Immature natural killer cell (primary cell): ENCODE measurements at regions not wholly inside any gene's neighbourhood (a gene's known extent, or its start where the extent isn't known, plus 50 kb on each side); places are given as distances from the start of the nearest gene placed in this dataset.

ENCODE experiments used
- DNase-seq, 3 donors: peaks; one replicate each; pipeline ENCODE4 v3.0.0; 2022; ENCODE audit warnings: mixed read lengths in 1 of 3
- H3K27ac Mint-ChIP-seq, 6 donors: one replicate each; pipeline ENCODE4 v1.8.0; 2020; ENCODE audit warnings: mixed read lengths in 6 of 6, mild to moderate bottlenecking in 5 of 6, inconsistent platforms in 4 of 6, moderate library complexity in 3 of 6
- H3K27me3 Mint-ChIP-seq, 3 donors: one replicate each; pipeline ENCODE4 v1.8.0; 2020 to 2021; ENCODE audit warnings: low read depth in 3 of 3, mild to moderate bottlenecking in 3 of 3, mixed read lengths in 3 of 3, moderate library complexity in 3 of 3, inconsistent platforms in 1 of 3
- H3K36me3 Mint-ChIP-seq, 3 donors: one replicate each; pipeline ENCODE4 v1.8.0; 2020; ENCODE audit warnings: mixed read lengths in 3 of 3, inconsistent platforms in 2 of 3, mild to moderate bottlenecking in 2 of 3
- H3K4me1 Mint-ChIP-seq, 2 donors: one replicate each; pipeline ENCODE4 v1.8.0; 2020; ENCODE audit warnings: inconsistent platforms in 2 of 2, mild to moderate bottlenecking in 2 of 2, mixed read lengths in 2 of 2, moderate library complexity in 1 of 2
- H3K4me3 Mint-ChIP-seq, 5 donors: one replicate each; pipeline ENCODE4 v1.8.0; 2020; ENCODE audit warnings: mild to moderate bottlenecking in 5 of 5, mixed read lengths in 5 of 5, inconsistent platforms in 3 of 5, moderate library complexity in 3 of 5
- H3K9me3 Mint-ChIP-seq, 6 donors: one replicate each; pipeline ENCODE4 v1.8.0; 2020; ENCODE audit warnings: mild to moderate bottlenecking in 6 of 6, mixed read lengths in 6 of 6, inconsistent platforms in 4 of 6, moderate library complexity in 3 of 6

- no peaks in the 10 kb centered on the region for H3K4me1 Mint-ChIP-seq
- no peak overlapping the region for H3K4me3 Mint-ChIP-seq
- no peak for DNase-seq
- H3K27me3 Mint-ChIP-seq, result peaks cover 5 to 12% (median 5%) of the 10 kb centered on the region in 3 donors
- no peaks in the 10 kb centered on the region for H3K36me3 Mint-ChIP-seq
- H3K27ac Mint-ChIP-seq, result no peak overlapping the region
- peaks cover 0 to 6% (median 0%) of the 10 kb centered on the region in 6 donors for H3K9me3 Mint-ChIP-seq
Observed at GRCh38 chr9:1713841-1714240, 301.3 kb upstream of the SMARCA2 start.

- no peak overlapping the region for H3K4me3 Mint-ChIP-seq
- H3K36me3 Mint-ChIP-seq, result no peaks in the 10 kb centered on the region
- H3K9me3 Mint-ChIP-seq, result peaks cover 0 to 6% (median 0%) of the 10 kb centered on the region in 6 donors
- H3K27ac Mint-ChIP-seq, result no peak overlapping the region
- DNase-seq, result no peak
- peaks cover 3 to 11% (median 5%) of the 10 kb centered on the region in 3 donors for H3K27me3 Mint-ChIP-seq
- H3K4me1 Mint-ChIP-seq, result no peaks in the 10 kb centered on the region
Observed at GRCh38 chr9:1717882-1718281, 297.3 kb upstream of the SMARCA2 start.

GRCh38 chr9:1718836-1719235, 296.3 kb upstream of the SMARCA2 start:
- no peak for DNase-seq
- no peak overlapping the region for H3K4me3 Mint-ChIP-seq
- no peaks in the 10 kb centered on the region for H3K4me1 Mint-ChIP-seq
- no peaks in the 10 kb centered on the region for H3K36me3 Mint-ChIP-seq
- H3K9me3 Mint-ChIP-seq, result peaks cover 0 to 6% (median 0%) of the 10 kb centered on the region in 6 donors
- peaks cover 4 to 13% (median 7%) of the 10 kb centered on the region in 3 donors for H3K27me3 Mint-ChIP-seq
- H3K27ac Mint-ChIP-seq, result no peak overlapping the region

GRCh38 chr9:1721196-1721595, 294.0 kb upstream of the SMARCA2 start:
- Mint-ChIP-seq H3K27ac (no peak overlapping the region), H3K27me3 (peaks cover 1 to 13% (median 5%) of the 10 kb centered on the region in 3 donors), H3K4me1 (no peaks in the 10 kb centered on the region), H3K36me3 (no peaks in the 10 kb centered on the region), H3K9me3 (peaks cover 0 to 1% (median 0%) of the 10 kb centered on the region in 6 donors), H3K4me3 (no peak overlapping the region)
- no peak for DNase-seq

GRCh38 chr9:1722404-1722803, 292.7 kb upstream of the SMARCA2 start:
- DNase-seq, result no peak
- Mint-ChIP-seq H3K9me3 (peaks cover 0 to 1% (median 0%) of the 10 kb centered on the region in 6 donors), H3K27ac (no peak overlapping the region), H3K4me3 (no peak overlapping the region), H3K4me1 (no peaks in the 10 kb centered on the region), H3K36me3 (no peaks in the 10 kb centered on the region), H3K27me3 (peaks cover 2 to 13% (median 5%) of the 10 kb centered on the region in 3 donors)

- Mint-ChIP-seq H3K36me3 (no peaks in the 10 kb centered on the region), H3K4me1 (no peaks in the 10 kb centered on the region), H3K9me3 (peaks cover 0 to 1% (median 0%) of the 10 kb centered on the region in 6 donors), H3K27me3 (peaks cover 3 to 15% (median 8%) of the 10 kb centered on the region in 3 donors), H3K27ac (no peak overlapping the region), H3K4me3 (no peak overlapping the region)
- DNase-seq, result no peak
Observed at GRCh38 chr9:1723522-1724015, 291.6 kb upstream of the SMARCA2 start.

- H3K9me3 Mint-ChIP-seq, result peaks cover 0 to 2% (median 0%) of the 10 kb centered on the region in 6 donors
- no peaks in the 10 kb centered on the region for H3K36me3 Mint-ChIP-seq
- H3K27me3 Mint-ChIP-seq, result peaks cover 3 to 12% (median 5%) of the 10 kb centered on the region in 3 donors
- H3K4me3 Mint-ChIP-seq, result no peak overlapping the region
- DNase-seq, result no peak
- H3K27ac Mint-ChIP-seq, result no peak overlapping the region
- no peaks in the 10 kb centered on the region for H3K4me1 Mint-ChIP-seq
Observed at GRCh38 chr9:1726993-1727759, 288.0 kb upstream of the SMARCA2 start.

- Mint-ChIP-seq H3K27ac (no peak overlapping the region), H3K9me3 (peaks cover 0 to 2% (median 0%) of the 10 kb centered on the region in 6 donors), H3K36me3 (no peaks in the 10 kb centered on the region), H3K4me3 (no peak overlapping the region), H3K27me3 (peaks cover 3 to 4% (median 4%) of the 10 kb centered on the region in 3 donors), H3K4me1 (no peaks in the 10 kb centered on the region)
- no peak for DNase-seq
Observed at GRCh38 chr9:1729631-1730030, 285.5 kb upstream of the SMARCA2 start.

GRCh38 chr9:1732670-1733069, 282.5 kb upstream of the SMARCA2 start:
- H3K27ac Mint-ChIP-seq, result no peak overlapping the region
- no peak overlapping the region for H3K4me3 Mint-ChIP-seq
- peaks cover 0 to 3% (median 0%) of the 10 kb centered on the region in 6 donors for H3K9me3 Mint-ChIP-seq
- no peaks in the 10 kb centered on the region for H3K36me3 Mint-ChIP-seq
- no peaks in the 10 kb centered on the region for H3K4me1 Mint-ChIP-seq
- DNase-seq, result no peak
- peaks cover 2 to 4% (median 3%) of the 10 kb centered on the region in 3 donors for H3K27me3 Mint-ChIP-seq

- no peak overlapping the region for H3K4me3 Mint-ChIP-seq
- no peak for DNase-seq
- no peaks in the 10 kb centered on the region for H3K4me1 Mint-ChIP-seq
- peaks cover 3 to 4% (median 3%) of the 10 kb centered on the region in 3 donors for H3K27me3 Mint-ChIP-seq
- no peak overlapping the region for H3K27ac Mint-ChIP-seq
- peaks cover 0 to 2% (median 0%) of the 10 kb centered on the region in 6 donors for H3K9me3 Mint-ChIP-seq
- no peaks in the 10 kb centered on the region for H3K36me3 Mint-ChIP-seq
Observed at GRCh38 chr9:1738511-1739100, 276.5 kb upstream of the SMARCA2 start.

GRCh38 chr9:1743121-1743960, 271.8 kb upstream of the SMARCA2 start:
- H3K36me3 Mint-ChIP-seq, result no peaks in the 10 kb centered on the region
- H3K4me1 Mint-ChIP-seq, result no peaks in the 10 kb centered on the region
- no peaks in the 10 kb centered on the region for H3K9me3 Mint-ChIP-seq
- no peak for DNase-seq
- H3K27ac Mint-ChIP-seq, result no peak overlapping the region
- H3K27me3 Mint-ChIP-seq, result peaks cover 3 to 6% (median 4%) of the 10 kb centered on the region in 3 donors
- no peak overlapping the region for H3K4me3 Mint-ChIP-seq

- no peak for DNase-seq
- Mint-ChIP-seq H3K36me3 (no peaks in the 10 kb centered on the region), H3K9me3 (peaks cover 0 to 4% (median under 1%) of the 10 kb centered on the region in 6 donors), H3K27me3 (peaks cover 3 to 8% (median 7%) of the 10 kb centered on the region in 3 donors), H3K27ac (no peak overlapping the region), H3K4me1 (no peaks in the 10 kb centered on the region), H3K4me3 (no peak overlapping the region)
Observed at GRCh38 chr9:1745980-1746379, 269.2 kb upstream of the SMARCA2 start.

- H3K27me3 Mint-ChIP-seq, result peaks cover 1 to 7% (median 5%) of the 10 kb centered on the region in 3 donors
- no peaks in the 10 kb centered on the region for H3K36me3 Mint-ChIP-seq
- no peaks in the 10 kb centered on the region for H3K4me1 Mint-ChIP-seq
- no peak overlapping the region for H3K27ac Mint-ChIP-seq
- H3K9me3 Mint-ChIP-seq, result peaks cover 0 to 10% (median 2%) of the 10 kb centered on the region in 6 donors
- H3K4me3 Mint-ChIP-seq, result no peak overlapping the region
- no peak for DNase-seq
Observed at GRCh38 chr9:1747417-1747967, 267.7 kb upstream of the SMARCA2 start.
